Activated naive CD4-positive, alpha-beta T cell treated with anti-CD3 and anti-CD28 coated beads for 36 hours (primary cell): ENCODE measurements at regions not wholly inside any gene's neighbourhood (a gene's known extent, or its start where the extent isn't known, plus 50 kb on each side); places are given as distances from the start of the nearest gene placed in this dataset.

ENCODE experiments used
- CTCF ChIA-PET: fragments of 350-600 bp; sonication (Branson Sonifier 250); formaldehyde crosslinking; loops from one replicate; lab custom pipeline; 2021; ENCODE audit warnings: antibody characterized with exemption; lab: Charles Lee
- DNase-seq: peaks from one replicate; pipeline ENCODE4 v3.0.0-alpha.2; 2020
- H3K27ac Mint-ChIP-seq: one replicate; pipeline ENCODE4 v1.8.0; 2021; ENCODE audit warnings: mild to moderate bottlenecking, mixed read lengths
- H3K27me3 Mint-ChIP-seq: one replicate; pipeline ENCODE4 v1.8.0; 2021; ENCODE audit warnings: low read depth, mixed read lengths
- H3K36me3 Mint-ChIP-seq: one replicate; pipeline ENCODE4 v1.8.0; 2021; ENCODE audit warnings: low read depth, mixed read lengths
- H3K4me1 Mint-ChIP-seq: one replicate; pipeline ENCODE4 v1.8.0; 2021; ENCODE audit warnings: low read depth, mixed read lengths
- H3K4me3 Mint-ChIP-seq: one replicate; pipeline ENCODE4 v1.8.0; 2021; ENCODE audit warnings: mild to moderate bottlenecking, moderate library complexity, mixed read lengths
- H3K9me3 Mint-ChIP-seq: one replicate; pipeline ENCODE4 v1.8.0; 2021; ENCODE audit warnings: mixed read lengths
- intact Hi-C: fragments of 100-400 bp; cut with micrococcal nuclease; formaldehyde crosslinking; loops from one replicate; pipeline ENCODE4 v1.15.1; 2023

DNA sequence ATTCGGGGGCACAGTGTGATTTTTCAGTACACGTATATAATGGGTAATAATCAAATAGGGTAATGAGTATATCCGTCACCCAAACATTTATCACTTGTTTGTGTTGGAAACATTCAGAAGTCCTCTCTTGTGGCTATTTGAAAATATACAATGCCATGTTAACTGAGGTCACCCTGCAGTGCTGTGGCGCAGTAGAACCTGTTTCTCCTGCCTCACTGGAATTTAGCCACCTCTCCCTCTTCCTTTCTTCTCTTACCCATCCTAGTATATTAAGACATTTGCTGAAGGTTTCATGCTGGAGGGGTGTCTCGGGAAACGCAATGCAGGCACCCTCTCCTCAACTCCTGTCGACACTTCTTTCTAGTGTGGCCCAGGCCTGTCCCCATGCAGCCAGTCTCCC, 425.3 kb upstream of the MKI67 start:
- Mint-ChIP-seq H3K4me1 (no peaks in the 10 kb centered on the region), H3K4me3 (no peak overlapping the region), H3K36me3 (no peaks in the 10 kb centered on the region), H3K27me3 (peaks cover 5% of the 10 kb centered on the region), H3K27ac (no peak overlapping the region), H3K9me3 (no peaks in the 10 kb centered on the region)
- CTCF ChIA-PET: no interaction called here
- intact Hi-C loops: no loop called here
- no peak for DNase-seq

DNA sequence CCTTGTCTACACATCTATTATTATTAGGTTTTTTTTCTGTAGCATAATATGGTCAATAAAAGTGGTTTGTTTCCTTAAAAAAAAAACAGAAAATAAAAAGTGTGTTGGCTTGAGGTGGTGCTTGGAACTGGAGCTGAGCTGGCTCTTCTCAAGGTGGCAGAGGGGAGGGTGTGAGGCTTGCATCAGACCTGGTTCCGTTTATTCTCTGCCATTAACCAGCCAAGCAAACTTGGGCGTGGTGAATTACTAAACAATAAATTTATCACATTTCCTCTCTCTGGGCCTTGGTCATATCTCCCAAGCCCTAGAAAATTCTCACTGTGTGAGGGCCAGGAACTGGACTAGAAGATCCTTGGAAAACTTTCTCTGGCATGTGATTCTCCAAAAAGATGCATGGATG, 427.5 kb upstream of the MKI67 start:
- no peaks in the 10 kb centered on the region for H3K9me3 Mint-ChIP-seq
- H3K36me3 Mint-ChIP-seq: no peaks in the 10 kb centered on the region
- intact Hi-C loops: no loop called here
- no peak for DNase-seq
- H3K4me3 Mint-ChIP-seq: no peak overlapping the region
- H3K27me3 Mint-ChIP-seq: peaks cover 9% of the 10 kb centered on the region
- H3K4me1 Mint-ChIP-seq: no peaks in the 10 kb centered on the region
- no peak overlapping the region for H3K27ac Mint-ChIP-seq
- CTCF ChIA-PET: no interaction called here

DNA sequence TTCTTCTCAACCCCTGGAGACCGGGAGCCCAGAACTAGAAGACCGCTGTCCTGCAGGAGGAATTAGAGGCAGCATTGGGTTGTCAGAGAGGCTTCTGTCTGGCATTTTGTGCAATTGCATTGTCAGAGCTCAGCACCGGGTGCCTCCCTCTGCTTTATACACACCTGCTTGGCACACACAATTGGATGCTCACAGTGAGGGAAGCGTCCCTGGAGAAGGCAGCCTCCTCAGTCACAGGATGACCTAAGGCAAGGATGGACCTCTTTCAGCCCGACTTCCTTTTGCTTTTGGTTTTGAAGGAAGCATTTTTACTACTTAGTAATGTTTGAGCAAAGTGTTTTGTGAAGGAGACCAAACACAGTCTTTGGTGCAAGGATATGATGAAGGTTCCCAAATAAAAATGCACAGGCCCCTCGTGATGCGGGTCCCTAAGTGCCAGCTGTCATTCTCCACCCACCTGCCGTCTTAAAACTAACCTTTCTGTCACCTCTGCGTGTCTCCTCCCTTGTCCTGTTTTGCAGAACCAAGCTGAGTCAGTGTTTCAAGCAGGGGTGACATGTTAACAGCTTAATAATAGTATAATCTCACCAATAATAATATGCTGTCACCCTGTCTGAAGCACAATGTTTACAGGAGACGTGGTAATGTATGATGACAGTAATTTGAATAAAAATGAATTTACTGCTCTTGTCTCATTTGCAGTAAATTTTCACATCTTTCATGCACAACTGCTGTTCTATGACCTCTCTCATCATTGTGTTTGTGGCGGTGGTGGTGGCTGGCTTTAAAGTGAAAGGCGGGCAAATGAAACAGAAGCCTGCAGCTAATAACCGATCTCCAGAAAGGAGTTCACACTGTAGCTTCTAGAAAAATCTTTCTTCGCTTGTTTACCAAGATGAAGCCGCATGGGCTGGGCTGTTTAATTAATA, 430.2 kb upstream of the MKI67 start:
- no peaks in the 10 kb centered on the region for H3K4me1 Mint-ChIP-seq
- H3K27me3 Mint-ChIP-seq: peaks cover 16% of the 10 kb centered on the region
- no peak overlapping the region for H3K4me3 Mint-ChIP-seq
- H3K27ac Mint-ChIP-seq: no peak overlapping the region
- intact Hi-C loops: no loop called here
- DNase-seq: no peak
- CTCF ChIA-PET: no interaction called here
- no peaks in the 10 kb centered on the region for H3K36me3 Mint-ChIP-seq
- no peaks in the 10 kb centered on the region for H3K9me3 Mint-ChIP-seq

DNA sequence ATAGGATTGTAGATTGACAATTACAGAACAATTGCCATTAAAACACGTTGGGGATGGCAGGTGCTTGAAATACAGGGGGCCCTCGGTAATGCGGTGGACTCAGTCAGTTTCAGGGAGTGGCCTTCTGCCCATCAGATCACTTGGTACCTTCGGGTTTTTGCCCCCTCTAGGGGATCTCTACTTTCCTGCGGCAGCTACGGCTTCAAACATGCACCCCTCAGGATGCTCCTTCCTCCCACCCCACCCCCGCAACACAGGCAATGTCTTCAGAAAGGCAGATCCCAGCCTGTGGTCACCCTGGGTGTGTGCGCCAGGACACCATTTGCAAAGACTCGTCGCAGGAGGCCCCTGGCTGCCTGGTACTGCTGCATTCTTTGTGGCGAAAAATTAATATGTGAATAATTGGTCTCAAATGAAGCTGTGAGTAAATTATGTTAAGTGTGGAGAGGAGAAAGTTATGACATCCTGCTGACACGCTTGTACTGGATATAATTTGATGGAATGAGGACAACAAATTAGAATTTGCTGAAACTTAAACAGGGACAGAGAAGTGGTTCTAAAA, 431.0 kb upstream of the MKI67 start:
- DNase-seq: no peak
- no peaks in the 10 kb centered on the region for H3K4me1 Mint-ChIP-seq
- H3K27ac Mint-ChIP-seq: no peak overlapping the region
- H3K27me3 Mint-ChIP-seq: peaks cover 16% of the 10 kb centered on the region
- no peak overlapping the region for H3K4me3 Mint-ChIP-seq
- H3K9me3 Mint-ChIP-seq: no peaks in the 10 kb centered on the region
- intact Hi-C loops: no loop called here
- CTCF ChIA-PET: interaction anchor here (0.6 kb wide), 1 partner anchor 1525 kb away, joined by 4 read pairs; no protein-coding TSS in a partner anchor
- no peaks in the 10 kb centered on the region for H3K36me3 Mint-ChIP-seq

DNA sequence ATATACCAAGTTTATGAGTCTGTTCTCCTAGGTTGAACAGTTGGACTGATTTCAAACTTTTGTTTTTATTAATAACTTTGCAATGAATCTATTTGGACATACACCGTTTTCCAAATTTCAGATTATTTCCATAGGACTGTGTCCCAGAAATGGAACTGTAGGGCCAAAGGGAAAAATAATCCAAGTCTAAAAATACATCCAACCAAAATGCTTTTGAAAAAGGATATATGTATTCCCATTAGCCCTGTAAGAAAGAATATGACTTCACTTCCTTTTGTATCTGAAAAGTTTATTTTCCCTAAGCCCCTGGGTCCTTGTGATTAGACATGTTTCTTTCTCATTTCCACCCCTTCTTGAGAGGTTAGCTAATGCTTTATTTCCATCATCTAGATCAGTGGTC, 434.2 kb upstream of the MKI67 start:
- Mint-ChIP-seq H3K4me1 (no peaks in the 10 kb centered on the region), H3K27me3 (peaks cover 10% of the 10 kb centered on the region), H3K9me3 (no peaks in the 10 kb centered on the region), H3K4me3 (no peak overlapping the region), H3K36me3 (no peaks in the 10 kb centered on the region), H3K27ac (no peak overlapping the region)
- CTCF ChIA-PET: no interaction called here
- DNase-seq: no peak
- intact Hi-C loops: no loop called here

DNA sequence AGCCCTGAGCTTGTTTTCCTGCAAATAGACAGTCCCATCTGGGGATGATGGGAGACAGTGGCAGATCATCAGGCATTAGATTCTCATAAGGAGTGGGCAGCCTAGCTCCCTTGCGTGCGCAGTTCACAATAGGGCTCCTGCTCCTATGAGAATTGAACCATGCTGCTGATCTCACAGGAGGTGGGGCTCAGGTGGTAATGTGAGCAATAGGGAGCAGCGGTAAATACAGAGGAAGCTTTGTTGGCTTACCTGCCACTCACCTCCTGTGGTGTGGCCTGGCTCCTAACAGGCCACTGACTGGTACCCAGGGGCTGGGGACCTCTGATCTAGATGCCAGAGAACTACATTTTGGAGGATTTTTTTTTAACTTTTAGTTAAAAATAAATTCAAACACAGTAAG, 434.8 kb upstream of the MKI67 start:
- Mint-ChIP-seq H3K4me3 (no peak overlapping the region), H3K36me3 (no peaks in the 10 kb centered on the region), H3K9me3 (no peaks in the 10 kb centered on the region), H3K27me3 (peaks cover 10% of the 10 kb centered on the region), H3K27ac (no peak overlapping the region), H3K4me1 (no peaks in the 10 kb centered on the region)
- CTCF ChIA-PET: no interaction called here
- intact Hi-C loops: no loop called here
- DNase-seq: no peak

DNA sequence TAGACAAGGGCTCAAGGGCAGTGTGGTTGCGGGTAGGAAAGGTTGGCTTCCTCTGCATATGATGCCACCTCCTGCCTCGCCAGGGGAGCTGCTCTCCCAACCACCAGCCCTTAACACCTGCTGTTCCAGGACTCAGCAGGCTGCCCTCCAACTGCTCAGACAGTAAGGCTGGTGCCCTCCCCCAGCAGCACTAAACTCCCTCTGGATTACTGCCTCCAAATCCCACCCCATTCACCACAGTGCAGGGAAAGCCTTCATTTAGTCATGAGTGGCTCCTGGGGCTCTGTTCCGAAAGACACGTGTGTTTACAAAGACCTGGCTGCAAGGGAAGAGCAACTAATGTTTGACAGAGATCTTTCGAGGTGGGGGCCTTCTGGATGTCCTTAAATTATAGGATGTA, 437.2 kb upstream of the MKI67 start:
- Mint-ChIP-seq H3K4me1 (no peaks in the 10 kb centered on the region), H3K9me3 (no peaks in the 10 kb centered on the region), H3K27me3 (peaks cover 9% of the 10 kb centered on the region), H3K36me3 (no peaks in the 10 kb centered on the region), H3K27ac (no peak overlapping the region), H3K4me3 (no peak overlapping the region)
- CTCF ChIA-PET: no interaction called here
- intact Hi-C loops: no loop called here
- no peak for DNase-seq

DNA sequence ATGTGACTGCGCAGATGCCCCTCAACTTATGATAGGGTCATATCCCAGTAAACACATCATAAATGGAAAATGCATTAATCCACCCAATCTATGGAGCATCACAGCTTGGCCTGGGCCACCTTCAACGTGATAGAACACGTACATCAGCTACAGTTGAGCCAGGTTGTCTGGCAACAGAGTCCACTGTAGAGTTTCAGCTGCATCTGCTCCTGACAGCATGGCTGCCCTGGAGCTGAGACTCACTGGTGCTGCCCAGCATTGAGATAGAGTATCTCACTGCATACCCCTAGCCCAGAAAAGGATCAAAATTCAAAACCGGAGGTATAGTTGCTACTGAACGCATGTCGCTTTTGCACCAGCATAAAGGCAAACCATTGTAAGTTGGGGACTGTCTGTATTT, 437.7 kb upstream of the MKI67 start:
- CTCF ChIA-PET: no interaction called here
- H3K27ac Mint-ChIP-seq: no peak overlapping the region
- peaks cover 9% of the 10 kb centered on the region for H3K27me3 Mint-ChIP-seq
- no peaks in the 10 kb centered on the region for H3K36me3 Mint-ChIP-seq
- intact Hi-C loops: no loop called here
- no peaks in the 10 kb centered on the region for H3K4me1 Mint-ChIP-seq
- no peaks in the 10 kb centered on the region for H3K9me3 Mint-ChIP-seq
- DNase-seq: no peak
- no peak overlapping the region for H3K4me3 Mint-ChIP-seq

DNA sequence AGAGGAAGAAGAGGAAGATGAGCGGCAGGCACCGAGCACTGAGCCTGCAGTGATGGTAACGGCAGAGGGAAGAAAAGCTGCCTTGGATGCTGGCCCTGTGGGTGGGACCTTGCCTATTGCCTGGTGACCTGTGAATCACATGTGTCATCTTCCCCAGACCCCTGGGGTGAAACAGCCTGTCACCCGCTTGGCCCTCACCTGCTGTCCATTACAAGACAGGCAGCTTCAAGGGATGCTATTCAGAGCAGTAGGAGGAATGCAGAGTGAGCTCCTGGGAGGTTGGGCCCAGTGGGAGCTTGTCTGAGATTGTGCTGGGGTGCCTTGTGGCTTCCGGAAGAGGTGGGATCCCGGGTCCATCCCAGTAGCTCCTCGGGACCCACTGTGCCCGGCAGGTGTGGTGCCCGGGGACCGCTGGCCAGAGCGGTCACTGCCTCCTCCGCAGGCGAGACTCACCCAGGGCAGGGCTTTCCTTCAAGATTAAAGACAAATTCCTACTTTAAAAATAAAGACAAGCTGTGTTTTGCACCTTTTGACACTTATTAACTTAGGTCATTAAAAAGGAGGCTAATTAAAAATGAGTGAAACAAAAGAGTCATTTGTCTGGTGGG, 440.2 kb upstream of the MKI67 start:
- Mint-ChIP-seq H3K27me3 (peaks cover 2% of the 10 kb centered on the region), H3K4me1 (no peaks in the 10 kb centered on the region), H3K27ac (no peak overlapping the region), H3K4me3 (no peak overlapping the region), H3K36me3 (no peaks in the 10 kb centered on the region), H3K9me3 (no peaks in the 10 kb centered on the region)
- intact Hi-C loops: no loop called here
- CTCF ChIA-PET: interaction anchor here (0.5 kb wide), 1 partner anchor 155 kb away, joined by 3 read pairs; no protein-coding TSS in a partner anchor
- no peak for DNase-seq

DNA sequence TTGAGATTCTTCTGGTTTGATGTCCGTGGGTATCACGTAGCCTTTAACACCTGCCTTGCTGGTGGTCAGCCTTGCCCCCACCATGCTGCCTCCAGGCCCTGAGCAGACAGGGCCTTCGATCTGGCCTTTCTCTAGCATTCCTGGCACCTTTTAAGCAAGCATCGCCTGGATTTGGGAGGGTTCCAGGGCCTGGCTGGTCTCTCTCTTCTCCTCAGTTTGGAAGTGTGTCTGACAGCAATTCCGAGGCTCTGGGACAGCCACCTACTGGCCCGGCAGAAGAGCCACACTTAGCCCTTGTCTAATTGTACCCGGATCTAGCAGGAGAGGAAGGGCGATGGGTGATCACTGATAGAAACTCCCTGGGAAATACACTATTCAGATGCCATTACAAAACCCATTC, 441.3 kb upstream of the MKI67 start:
- H3K27ac Mint-ChIP-seq: no peak overlapping the region
- peaks cover 2% of the 10 kb centered on the region for H3K27me3 Mint-ChIP-seq
- H3K4me3 Mint-ChIP-seq: no peak overlapping the region
- no peaks in the 10 kb centered on the region for H3K9me3 Mint-ChIP-seq
- no peak for DNase-seq
- no peaks in the 10 kb centered on the region for H3K4me1 Mint-ChIP-seq
- H3K36me3 Mint-ChIP-seq: no peaks in the 10 kb centered on the region
- CTCF ChIA-PET: no interaction called here
- intact Hi-C loops: no loop called here

DNA sequence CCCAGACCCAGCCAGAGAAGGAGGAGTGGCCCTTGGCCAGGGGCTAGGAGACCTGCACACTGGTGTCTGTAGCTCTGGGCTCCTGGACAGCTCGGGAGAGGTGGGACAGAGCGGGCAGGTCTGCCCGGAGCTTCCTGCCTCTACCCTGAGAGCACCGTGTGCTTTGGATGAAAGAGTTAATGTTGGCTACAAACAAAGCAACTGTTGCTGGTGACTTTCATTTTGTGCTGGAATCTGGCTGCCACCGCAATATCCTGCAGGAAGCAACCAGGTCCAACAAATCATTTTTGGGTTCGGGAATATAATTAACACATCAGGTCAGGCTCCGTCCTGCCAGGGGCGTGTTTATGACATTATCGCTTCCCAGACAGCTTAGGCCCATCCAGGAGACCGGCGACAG, 441.8 kb upstream of the MKI67 start:
- no peak for DNase-seq
- Mint-ChIP-seq H3K36me3 (no peaks in the 10 kb centered on the region), H3K4me3 (no peak overlapping the region), H3K27me3 (peaks cover 2% of the 10 kb centered on the region), H3K4me1 (no peaks in the 10 kb centered on the region), H3K9me3 (no peaks in the 10 kb centered on the region), H3K27ac (no peak overlapping the region)
- CTCF ChIA-PET: no interaction called here
- intact Hi-C loops: no loop called here

DNA sequence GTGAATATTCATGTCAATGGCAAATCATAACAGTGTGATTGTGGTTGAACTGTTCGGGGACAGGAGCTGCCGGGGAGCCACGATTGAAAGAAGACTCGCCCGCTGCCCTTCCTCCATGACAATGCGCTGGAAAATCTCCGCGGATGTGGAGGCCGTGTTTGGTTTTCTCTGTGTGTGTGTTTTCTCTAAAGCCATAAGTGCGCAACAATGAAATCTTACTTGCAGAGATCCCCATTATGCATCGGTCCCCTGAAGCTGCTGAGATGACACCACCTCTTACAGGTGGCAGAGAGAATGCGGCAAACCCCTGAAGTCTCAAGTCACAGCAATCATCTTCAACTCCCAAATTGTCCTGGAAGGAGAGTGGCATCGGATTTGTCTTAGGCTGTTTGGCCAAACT, 442.3 kb upstream of the MKI67 start:
- CTCF ChIA-PET: no interaction called here
- no peaks in the 10 kb centered on the region for H3K36me3 Mint-ChIP-seq
- no peaks in the 10 kb centered on the region for H3K9me3 Mint-ChIP-seq
- H3K4me1 Mint-ChIP-seq: no peaks in the 10 kb centered on the region
- intact Hi-C loops: no loop called here
- no peak overlapping the region for H3K27ac Mint-ChIP-seq
- no peak for DNase-seq
- H3K27me3 Mint-ChIP-seq: peaks cover 2% of the 10 kb centered on the region
- H3K4me3 Mint-ChIP-seq: no peak overlapping the region
